NCI-H1694 treated with DMSO at 0.1 percent for 48 hours (cell line): ENCODE measurements at regions not wholly inside any gene's neighbourhood (a gene's known extent, or its start where the extent isn't known, plus 50 kb on each side); places are given as distances from the start of the nearest gene placed in this dataset.
"Not testable (repeated sequence)": the region's sequence is repeated elsewhere in the genome, so short reads cannot be mapped to it uniquely, and the experiment has no call there.

Experiments used
- DNase-seq: peaks from one replicate; lab custom pipeline; 2025; lab: John Stamatoyannopoulos, UW

- DNase-seq, result no peak
Observed at GRCh38 chr19:29154163-29154562, 58.8 kb downstream of the UQCRFS1 start.

DNA sequence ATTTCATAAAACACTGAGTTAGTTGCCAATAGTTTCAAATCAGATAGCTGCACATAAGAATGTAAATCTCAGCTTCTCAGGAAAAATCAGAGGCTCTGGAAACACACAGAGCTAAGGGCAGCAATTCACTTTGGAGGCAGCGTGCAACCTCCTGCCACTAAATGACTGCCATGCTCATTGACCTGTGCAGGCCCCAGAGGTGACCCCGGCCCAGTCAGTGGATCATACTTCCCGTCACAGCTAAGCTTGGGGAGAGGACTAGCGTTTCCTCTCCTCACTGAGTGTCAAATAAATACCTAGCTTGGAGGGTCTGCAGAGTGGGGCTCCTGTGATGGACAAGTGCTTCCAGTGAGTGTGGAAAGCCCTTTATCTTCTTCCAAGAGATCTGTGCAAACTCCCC lies 67.2 kb downstream of the UQCRFS1 start:
- no peak for DNase-seq

DNA sequence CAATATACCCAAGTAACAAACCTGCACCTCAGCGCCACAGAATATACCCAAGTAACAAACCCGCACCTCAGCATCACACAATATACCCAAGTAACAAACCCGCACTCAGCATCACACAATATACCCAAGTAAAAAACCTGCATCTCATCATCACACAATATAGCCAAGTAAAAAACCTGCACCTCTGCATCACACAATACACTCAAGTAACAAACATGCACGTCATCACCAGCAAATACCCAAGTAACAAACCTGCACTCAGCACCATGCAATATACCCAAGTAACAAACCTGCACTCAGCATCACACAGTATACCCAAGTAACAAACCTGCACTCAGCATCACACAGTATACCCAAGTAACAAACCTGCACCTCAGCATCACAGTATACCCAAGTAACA lies 69.8 kb downstream of the UQCRFS1 start:
- DNase-seq, result no peak

DNA sequence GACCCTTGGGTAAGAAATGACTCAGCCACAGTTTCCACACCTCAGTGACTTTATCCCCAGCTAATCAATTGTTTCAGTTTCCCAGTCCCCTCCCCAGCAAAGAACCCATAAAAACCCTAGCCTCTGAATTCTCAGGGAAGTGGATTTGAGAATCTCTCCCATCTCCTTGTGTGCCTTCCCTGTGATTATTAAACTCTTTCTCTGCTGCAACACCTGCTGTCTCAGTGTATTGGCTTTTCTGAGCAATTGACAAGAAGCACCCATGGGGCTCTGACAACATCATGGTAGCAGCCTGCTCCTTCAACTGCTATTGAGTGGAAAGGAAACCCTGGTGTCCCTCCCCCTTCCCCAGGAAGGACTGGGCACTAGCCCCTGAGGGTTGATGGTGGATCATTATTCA lies 73.7 kb downstream of the UQCRFS1 start:
- DNase-seq, result no peak

DNA sequence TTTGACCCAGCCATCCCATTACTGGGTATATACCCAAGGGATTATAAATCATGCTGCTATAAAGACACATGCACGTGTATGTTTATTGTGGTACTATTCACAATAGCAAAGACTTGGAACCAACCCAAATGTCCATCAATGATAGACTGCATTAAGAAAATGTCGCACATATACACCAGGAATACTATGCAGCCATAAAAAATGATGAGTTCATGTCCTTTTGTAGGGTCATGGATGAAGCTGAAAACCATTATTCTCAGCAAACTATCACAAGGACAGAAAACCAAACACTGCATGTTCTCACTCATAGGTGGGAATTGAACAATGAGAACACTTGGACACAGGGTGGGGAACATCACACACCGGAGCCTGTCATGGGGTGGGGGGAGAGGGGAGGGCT lies 74.7 kb downstream of the UQCRFS1 start:
- DNase-seq, result not testable (repeated sequence)

DNA sequence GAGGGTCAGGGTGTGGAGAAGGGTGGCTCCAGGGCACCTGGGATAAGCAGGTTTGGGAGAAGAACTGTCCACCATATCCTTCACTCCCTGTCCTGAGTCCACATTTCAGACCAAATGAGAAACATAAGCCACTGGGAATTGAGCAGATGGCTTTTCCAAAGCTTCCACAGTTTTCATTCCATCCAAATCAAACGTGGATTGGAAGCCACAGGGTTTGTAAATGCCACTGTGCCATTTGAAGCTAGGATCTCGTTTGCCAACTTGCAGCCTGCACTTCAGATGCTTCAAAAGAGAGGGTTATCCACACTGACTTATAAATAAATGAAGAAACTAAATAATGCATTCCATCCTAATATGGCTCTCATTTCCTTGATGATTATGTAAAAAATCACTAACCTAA lies 81.5 kb downstream of the UQCRFS1 start:
- DNase-seq, result no peak

DNA sequence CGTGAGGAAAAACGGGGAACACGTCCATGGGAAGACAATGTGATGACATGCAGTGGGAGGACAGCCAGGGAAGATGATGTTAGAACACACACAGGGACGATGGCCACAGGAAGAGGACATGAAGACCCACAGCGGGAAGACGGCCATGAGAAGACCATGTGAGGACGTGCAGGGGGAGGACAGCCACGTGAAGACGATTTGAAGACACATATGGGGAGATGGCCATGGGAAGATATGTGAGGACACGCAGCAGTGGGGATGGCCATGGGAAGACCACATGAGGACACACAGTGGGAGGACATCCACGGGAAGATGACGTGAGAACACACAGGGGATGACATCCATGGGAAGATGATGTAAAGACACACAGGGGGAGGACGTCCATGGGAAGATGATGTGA lies 83.8 kb downstream of the UQCRFS1 start:
- no peak for DNase-seq

DNA sequence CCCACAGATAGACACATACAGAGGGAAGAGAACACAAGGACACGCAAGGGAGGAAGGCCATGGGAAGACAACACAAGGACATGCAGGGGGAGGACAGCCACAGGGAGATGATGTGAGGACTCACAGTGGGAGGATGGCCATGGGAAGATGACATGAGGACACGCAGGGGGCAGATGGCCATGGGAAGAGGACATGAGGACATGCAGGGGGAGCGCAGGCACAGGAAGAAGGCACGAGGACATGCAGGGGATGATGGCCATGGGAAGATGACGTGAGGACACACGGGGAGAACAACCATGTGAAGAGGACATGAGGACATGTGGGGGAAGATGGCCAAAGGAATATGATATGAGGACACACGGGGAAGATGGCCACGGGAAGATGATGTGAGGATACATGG lies 84.7 kb downstream of the UQCRFS1 start:
- no peak for DNase-seq

- DNase-seq, result no peak
Observed at GRCh38 chr19:29122185-29122584, 90.8 kb downstream of the UQCRFS1 start.

- DNase-seq, result no peak
Observed at GRCh38 chr19:29121684-29122083, 91.3 kb downstream of the UQCRFS1 start.

- no peak for DNase-seq
Observed at GRCh38 chr19:29120466-29120865, 92.5 kb downstream of the UQCRFS1 start.

DNA sequence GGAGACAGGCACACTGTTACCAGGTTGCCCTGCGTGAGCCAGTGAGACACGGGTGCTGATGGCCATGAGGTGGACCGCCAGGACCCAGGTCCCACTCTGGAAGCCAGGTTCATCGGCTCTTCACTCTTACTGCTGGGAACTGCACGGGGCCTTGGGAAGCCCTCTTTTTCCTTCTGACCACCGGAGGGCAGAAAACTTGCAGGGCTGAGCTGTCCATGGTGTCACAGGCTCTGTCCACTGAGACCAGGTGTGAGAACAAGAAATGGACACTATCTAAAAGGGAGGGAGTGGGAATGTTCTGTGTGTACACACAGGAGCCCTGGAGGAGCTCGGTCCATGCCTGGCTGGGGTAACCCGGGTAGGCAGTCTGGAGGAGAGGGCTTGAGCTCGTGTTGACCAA lies 93.4 kb downstream of the UQCRFS1 start:
- no peak for DNase-seq

DNA sequence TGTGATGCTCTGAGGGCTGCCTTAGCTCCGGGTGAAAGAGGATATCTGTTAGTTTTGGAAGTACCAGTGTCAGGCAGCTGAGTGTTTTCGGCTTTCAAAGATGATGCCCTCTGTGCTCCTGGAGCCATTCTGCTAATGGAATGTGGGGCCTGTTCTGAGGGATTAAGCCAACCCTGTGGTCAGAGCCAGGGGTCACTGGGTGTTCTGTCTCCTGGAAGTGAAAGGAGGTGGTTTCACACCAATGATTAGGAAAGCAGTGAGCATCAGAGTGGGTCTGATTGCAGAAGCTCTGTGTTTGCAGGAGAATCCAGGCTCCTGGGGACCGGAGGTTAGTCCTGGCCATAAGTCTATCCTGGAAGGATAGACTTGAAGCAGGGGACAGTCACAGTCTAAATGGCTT lies 94.6 kb downstream of the UQCRFS1 start:
- DNase-seq, result no peak

DNA sequence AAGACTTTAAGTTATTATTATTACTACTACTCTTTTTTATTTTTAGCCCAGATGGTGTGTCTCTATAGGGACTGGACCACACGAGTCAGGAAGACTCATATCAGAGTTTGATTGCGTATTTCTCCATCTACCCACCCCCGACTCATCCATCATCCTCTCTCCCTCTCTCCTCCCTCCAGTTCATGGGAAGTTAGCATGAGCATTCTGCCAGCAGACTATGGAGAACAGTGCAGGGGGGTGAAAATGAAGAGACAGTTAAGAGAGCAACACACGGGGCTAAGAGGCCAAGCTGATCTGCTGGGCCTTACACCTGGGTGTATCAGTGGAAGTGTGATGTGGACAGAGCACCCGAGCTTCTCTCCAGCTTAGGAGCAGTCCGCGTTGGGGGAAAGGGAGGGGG lies 95.0 kb downstream of the UQCRFS1 start:
- DNase-seq, result no peak

DNA sequence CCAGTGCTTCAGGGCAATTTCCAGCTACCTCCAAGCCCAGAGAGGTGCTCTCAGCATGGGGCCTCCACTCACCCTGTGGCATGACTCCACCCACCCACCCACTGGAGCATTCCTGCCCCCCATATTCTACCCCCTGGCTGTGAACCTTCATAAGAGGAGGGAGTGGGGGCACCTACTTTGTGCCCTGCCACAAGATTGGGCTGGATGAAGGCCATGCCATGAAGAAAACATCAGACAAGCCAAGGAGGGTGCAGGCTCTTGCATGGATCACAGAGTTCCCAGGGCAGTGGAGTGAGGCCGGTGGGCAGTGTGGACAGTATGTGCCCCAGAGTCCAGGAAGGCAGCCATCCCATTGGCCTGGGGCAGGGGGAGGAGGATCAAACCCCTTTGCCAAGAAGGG lies 97.8 kb downstream of the UQCRFS1 start:
- DNase-seq, result no peak

GRCh38 chr19:29113838-29114237 lies 99.1 kb downstream of the UQCRFS1 start:
- DNase-seq, result no peak

DNA sequence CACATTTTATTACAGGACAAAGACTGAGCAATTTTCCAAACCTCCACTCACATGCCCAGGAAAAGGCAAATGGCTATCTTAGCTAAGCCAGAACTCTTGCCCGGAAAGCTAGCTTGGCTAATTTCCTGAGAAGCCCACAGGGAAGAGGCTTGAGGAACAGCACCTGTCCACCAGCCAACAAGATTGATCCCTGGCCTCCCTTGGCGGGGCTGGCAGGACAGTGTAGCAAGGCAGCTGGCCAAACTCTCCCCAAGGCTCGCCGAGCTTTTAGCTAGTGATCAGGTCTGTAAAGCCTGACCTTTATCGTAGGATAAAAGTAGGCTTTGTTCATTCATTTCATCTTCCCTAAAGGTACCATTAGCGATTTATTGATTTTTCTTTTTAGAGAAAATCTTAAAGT lies 101.4 kb downstream of the UQCRFS1 start:
- no peak for DNase-seq

DNA sequence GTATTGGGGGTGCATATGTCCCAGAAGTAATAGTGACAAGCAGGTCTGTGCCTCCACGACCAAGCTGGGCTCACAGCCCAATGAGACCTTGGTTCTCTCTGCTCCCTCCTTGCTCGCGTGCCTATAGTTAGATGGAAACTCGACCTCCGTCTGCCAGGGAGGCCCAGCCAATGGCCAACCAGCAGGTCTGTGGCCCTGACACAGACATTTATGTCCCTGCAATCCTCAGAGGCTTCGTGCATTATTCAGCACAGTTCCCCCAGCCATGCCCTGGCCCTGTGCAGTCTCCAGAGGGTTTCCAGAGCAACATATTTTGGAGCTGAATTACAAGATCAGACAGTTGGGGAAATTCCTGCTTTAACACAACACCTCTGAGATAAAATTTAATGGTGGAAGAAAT lies 105.1 kb downstream of the UQCRFS1 start:
- DNase-seq, result no peak

- DNase-seq, result no peak
Observed at GRCh38 chr19:29106346-29106885, 106.5 kb downstream of the UQCRFS1 start.

GRCh38 chr19:29105629-29106292 lies 107.2 kb downstream of the UQCRFS1 start:
- DNase-seq, result no peak

- DNase-seq, result no peak
Observed at GRCh38 chr19:29104605-29105241, 108.2 kb downstream of the UQCRFS1 start.

DNA sequence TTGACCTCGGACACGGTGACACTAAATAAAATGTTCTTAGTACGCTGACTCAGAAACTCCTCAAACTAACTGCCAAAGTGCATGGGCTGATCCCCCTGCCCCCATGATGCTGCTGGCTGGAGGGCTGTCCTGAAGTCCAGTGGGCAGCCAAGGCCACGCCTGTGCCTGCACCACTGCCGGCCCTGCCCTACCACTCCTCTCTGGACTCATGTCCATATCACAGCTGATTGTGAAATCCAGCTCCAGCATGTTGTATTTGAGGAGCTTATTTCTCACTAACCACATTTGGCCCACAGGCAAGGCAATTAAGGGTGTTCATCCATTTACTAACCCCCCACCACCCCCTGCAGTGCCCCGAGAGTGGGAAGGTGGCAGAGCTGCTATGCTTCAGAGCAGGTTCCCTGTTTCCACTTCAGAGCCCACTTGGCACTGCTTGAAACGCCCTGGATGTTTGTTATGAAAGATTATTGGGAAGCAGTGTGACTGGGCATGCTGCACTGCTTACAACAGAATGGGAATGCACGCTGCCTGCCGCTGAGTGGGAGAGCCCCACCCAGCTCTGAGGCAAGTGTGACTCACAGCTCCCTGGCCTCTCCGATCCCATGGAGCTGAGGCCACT lies 114.0 kb downstream of the UQCRFS1 start:
- DNase-seq, result no peak

DNA sequence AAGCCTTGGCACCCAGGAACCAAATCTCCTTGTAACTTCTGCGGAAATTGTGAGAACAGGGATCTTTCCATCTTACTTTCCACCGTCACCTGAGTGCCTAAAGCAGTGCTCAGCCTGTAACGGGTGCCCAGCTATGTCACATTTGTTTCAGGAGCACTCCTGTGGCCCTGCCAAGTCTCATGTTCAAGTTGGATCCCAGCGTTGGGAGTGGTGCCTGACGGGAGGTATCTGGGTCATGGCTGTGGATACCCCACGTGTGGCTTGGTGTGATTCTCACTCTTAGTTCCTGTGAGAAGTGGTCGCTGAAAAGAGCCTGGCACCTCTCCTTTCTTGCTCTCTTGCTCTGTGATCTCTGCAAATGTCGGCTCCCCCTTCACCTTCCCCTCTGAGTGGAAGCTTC lies 114.9 kb downstream of the UQCRFS1 start:
- DNase-seq, result no peak
